Endothelial cell of umbilical vein (primary cell): ENCODE measurements at regions not wholly inside any gene's neighbourhood (a gene's known extent, or its start where the extent isn't known, plus 50 kb on each side); places are given as distances from the start of the nearest gene placed in this dataset.

Experiments
- BruUV-seq: library from RNA; stranded (reverse); fragments of 400-500 nt; replicated peaks from 2 replicates; lab custom pipeline; 2021; lab: Mats Ljungman, UMichigan
- CTCF ChIA-PET: fragments of 300-600, 350-600 bp; sonication (Branson Sonifier 250); formaldehyde crosslinking; loops from one replicate; lab custom pipeline; 2021; ENCODE audit warnings: antibody characterized with exemption, inconsistent platforms; lab: Charles Lee
- POLR2A ChIA-PET: fragments of 300-600, 350-600 bp; sonication (Branson Sonifier 250); formaldehyde crosslinking; loops from one replicate; lab custom pipeline; 2021; ENCODE audit warnings: antibody characterized with exemption, inconsistent platforms; lab: Charles Lee
- DNase-seq: peaks from one replicate; pipeline ENCODE4 v3.0.0-alpha.2; 2011; ENCODE audit warnings: low read depth, low spot score
- FAIRE-seq: peaks from 2 replicates; lab custom pipeline; 2011; peaks lifted over from hg19 to GRCh38; lab: Jason Lieb, UNC
- H2AFZ ChIP-seq: 2 replicates; pipeline ENCODE4 v1.6.0; 2012; ENCODE audit warnings: low read depth, low read length, control low read depth, inconsistent platforms
- H3K27ac ChIP-seq: 2 replicates; pipeline ENCODE4 v1.5.1; 2011; ENCODE audit warnings: low read depth, mild to moderate bottlenecking, control low read depth, low read length, moderate library complexity; ENCODE audit not compliant: insufficient read depth
- H3K27me3 ChIP-seq, 2 experiments: 2 replicates each; pipeline versions ENCODE4 v1.6.0 to v1.6.1; 2011; ENCODE audit warnings: low read length in 2 of 2, mixed read lengths in 1 of 2; ENCODE audit not compliant: control insufficient read depth in 2 of 2, insufficient read depth in 2 of 2
- H3K36me3 ChIP-seq, 2 experiments: 2 replicates in 1 of 2; 3 replicates in 1 of 2; pipeline ENCODE4 v1.5.1; 2011; ENCODE audit warnings: low read length in 2 of 2, mild to moderate bottlenecking in 1 of 2, moderate library complexity in 1 of 2; ENCODE audit not compliant: control insufficient read depth in 2 of 2, insufficient read depth in 2 of 2; ENCODE audit errors: extremely low read depth in 1 of 2
- H3K4me1 ChIP-seq: 3 replicates; pipeline ENCODE4 v1.5.1; 2011; ENCODE audit warnings: mild to moderate bottlenecking, low read length; ENCODE audit not compliant: control insufficient read depth, insufficient read depth; ENCODE audit errors: extremely low read depth
- H3K4me2 ChIP-seq: 2 replicates; pipeline ENCODE4 v1.6.1; 2011; ENCODE audit warnings: low read length, control low read depth, mixed read lengths; ENCODE audit not compliant: insufficient read depth
- H3K4me3 ChIP-seq, 3 experiments: fragments of 200-600 bp in 1 of 3; sonication (generic), shearing (Covaris generic) in 1 of 3; replicated peaks in 1 of 3; 2 replicates each; pipeline ENCODE4 v1.5.1; 2011 to 2016; ENCODE audit warnings: control low read depth in 3 of 3, low read length in 3 of 3, mild to moderate bottlenecking in 2 of 3, inconsistent platforms in 1 of 3, low read depth in 1 of 3, moderate library complexity in 1 of 3; ENCODE audit not compliant: insufficient read depth in 1 of 3
- H3K79me2 ChIP-seq: 2 replicates; pipeline ENCODE4 v1.6.0; 2012; ENCODE audit warnings: low read length, inconsistent platforms; ENCODE audit not compliant: control insufficient read depth, insufficient read depth
- H3K9ac ChIP-seq: replicated peaks from 2 replicates; pipeline ENCODE3; 2011; ENCODE audit warnings: low read length, control low read depth; ENCODE audit not compliant: insufficient read depth; ENCODE audit errors: extremely low read depth
- H3K9me1 ChIP-seq: replicated peaks from 3 replicates; pipeline ENCODE4 v1.6.0; 2011; ENCODE audit warnings: mild to moderate bottlenecking, low read length; ENCODE audit not compliant: control insufficient read depth, insufficient read depth; ENCODE audit errors: extremely low read depth
- H3K9me3 ChIP-seq: replicated peaks from 2 replicates; pipeline ENCODE4 v1.5.1; 2012; ENCODE audit warnings: low read length, inconsistent platforms; ENCODE audit not compliant: control insufficient read depth, insufficient read depth
- H4K20me1 ChIP-seq: replicated peaks from 2 replicates; pipeline ENCODE3; 2011; ENCODE audit warnings: mild to moderate bottlenecking, low read length; ENCODE audit not compliant: control insufficient read depth, insufficient read depth; ENCODE audit errors: extremely low read depth
- CTCF ChIP-seq, 2 donors: IDR thresholded peaks; 1 replicate in 1 of 2; 2 replicates in 1 of 2; pipeline ENCODE4 v1.5.1; 2011; ENCODE audit warnings: low read length in 2 of 2, mild to moderate bottlenecking in 2 of 2, moderate library complexity in 2 of 2, control low read depth in 1 of 2, inconsistent platforms in 1 of 2, low read depth in 1 of 2; ENCODE audit not compliant: insufficient read depth in 1 of 2; ENCODE audit errors: extremely low read depth in 1 of 2
- EZH2 ChIP-seq: IDR thresholded peaks from 2 replicates; pipeline ENCODE4 v1.6.1; 2012; ENCODE audit warnings: borderline replicate concordance, low read depth, mild to moderate bottlenecking, moderate library complexity, low read length, inconsistent platforms; ENCODE audit not compliant: severe bottlenecking
- FOS ChIP-seq: IDR thresholded peaks from 2 replicates; pipeline ENCODE4 v1.6.1; 2011; ENCODE audit warnings: mild to moderate bottlenecking, low read length, moderate library complexity, borderline replicate concordance; ENCODE audit not compliant: insufficient read depth
- GATA2 ChIP-seq: IDR thresholded peaks from 2 replicates; pipeline ENCODE4 v1.7.0; 2011; ENCODE audit warnings: low read depth, mild to moderate bottlenecking, moderate library complexity, mixed read lengths, low read length; ENCODE audit not compliant: insufficient read length, insufficient read depth
- JUN ChIP-seq: IDR thresholded peaks from 2 replicates; pipeline ENCODE4 v1.6.1; 2011; ENCODE audit warnings: borderline replicate concordance, low read depth; ENCODE audit not compliant: insufficient read length, insufficient read depth
- MAX ChIP-seq: IDR thresholded peaks from 2 replicates; pipeline ENCODE4 v1.6.1; 2011; ENCODE audit not compliant: insufficient read depth, insufficient read length
- MYC ChIP-seq: IDR thresholded peaks from one replicate; pipeline ENCODE4 v1.6.1; 2011; ENCODE audit warnings: mild to moderate bottlenecking, low read depth, low read length
- POLR2A ChIP-seq: IDR thresholded peaks from 2 replicates; pipeline ENCODE4 v1.6.1; 2012; ENCODE audit warnings: low read depth, mild to moderate bottlenecking, control low read depth, low read length
- POLR2AphosphoS5 ChIP-seq: IDR thresholded peaks from 2 replicates; pipeline ENCODE4 v1.6.1; 2012; ENCODE audit warnings: low read depth, mild to moderate bottlenecking, control low read depth, low read length, moderate library complexity; ENCODE audit not compliant: insufficient read depth
- dilution Hi-C: fragments of 300-500 bp; cut with MboI; formaldehyde crosslinking; loops from one replicate; pipeline ENCODE4 v1.15.0; 2019; ENCODE audit warnings: low sequenced_read_pairs; ENCODE audit not compliant: extremely low pct_ligation_motif_present
- intact Hi-C: fragments of 100-400 bp; cut with micrococcal nuclease; formaldehyde crosslinking; loops from one replicate; pipeline ENCODE4 v1.10.0; 2022

- Histone ChIP-seq H3K79me2 (no peaks in the 10 kb centered on the region), H3K4me2 (no peak overlapping the region), H2AFZ (no peak overlapping the region), H4K20me1 (no peaks in the 10 kb centered on the region), H3K36me3 (no peaks in the 10 kb centered on the region), H3K9me1 (no peaks in the 10 kb centered on the region), H3K27me3 (no peaks in the 10 kb centered on the region), H3K4me1 (no peaks in the 10 kb centered on the region), H3K9me3 (peaks cover 5% of the 10 kb centered on the region), H3K27ac (no peak overlapping the region), H3K9ac (no peak overlapping the region), H3K4me3 (no peak overlapping the region)
- BruUV-seq = no TSS peak
- intact Hi-C loops = no loop called here
- CTCF ChIA-PET = no interaction called here
- FAIRE-seq = no peak
- DNase-seq = no peak
- POLR2A ChIA-PET = no interaction called here
- dilution Hi-C loops = no loop called here
- TF ChIP-seq CTCF (IDR thresholded peaks at IDR 0.05; ENCODE audit: extremely low read depth in 1 of 2, insufficient read depth in 1 of 2, low read depth in 1 of 2, low read length in 2 of 2) = no peak
- TF ChIP-seq MAX = no peak
- TF ChIP-seq MYC = no peak
- TF ChIP-seq GATA2 = no peak
- TF ChIP-seq POLR2AphosphoS5 = no peak
- no peak for TF ChIP-seq EZH2
- TF ChIP-seq POLR2A = no peak
- TF ChIP-seq JUN = no peak
- no peak for TF ChIP-seq FOS
These were observed 244.4 kb upstream of the COL8A1 start for GRCh38 chr3:99393961-99394360.
